Sigmoid colon (tissue), 6 donors: ENCODE measurements at regions not wholly inside any gene's neighbourhood (a gene's known extent, or its start where the extent isn't known, plus 50 kb on each side); places are given as distances from the start of the nearest gene placed in this dataset.

Experiments used
- DNase-seq: peaks from one replicate; pipeline ENCODE4 v3.0.0-alpha.2; 2019
- H3K27ac ChIP-seq, 4 donors: fragments of 200-600 bp; sonication (generic); one replicate each; pipeline ENCODE4 v1.5.1; 2016 to 2019; ENCODE audit warnings: mild to moderate bottlenecking in 1 of 4
- H3K27me3 ChIP-seq, 3 donors: fragments of 200-600 bp; sonication (generic); one replicate each; pipeline ENCODE4 v1.5.1; 2019; ENCODE audit warnings: mild to moderate bottlenecking in 1 of 3
- H3K36me3 ChIP-seq, 4 donors: fragments of 200-600 bp; sonication (generic); one replicate each; pipeline ENCODE4 v1.5.1; 2016 to 2019
- H3K4me1 ChIP-seq, 4 donors: fragments of 200-600 bp; sonication (generic); one replicate each; pipeline ENCODE4 v1.5.1; 2017 to 2019
- H3K4me3 ChIP-seq, 4 donors: fragments of 200-600 bp; sonication (generic); one replicate each; pipeline ENCODE4 v1.5.1; 2017 to 2019; ENCODE audit warnings: mild to moderate bottlenecking in 2 of 4, moderate library complexity in 1 of 4
- H3K9me3 ChIP-seq, 4 donors: fragments of 200-600 bp in 3 of 4; sonication (generic) in 3 of 4; one replicate each; pipeline versions ENCODE4 v1.5.1 to v1.6.1; 2013 to 2019
- CTCF ChIP-seq, 4 experiments: fragments of 450-650 bp in 3 of 4; fragments of 200-600 bp in 1 of 4; IDR thresholded peaks; one replicate each; pipeline ENCODE4 v1.5.1; 2016 to 2019; ENCODE audit warnings: antibody characterized with exemption in 4 of 4, mild to moderate bottlenecking in 3 of 4, moderate library complexity in 2 of 4
- EP300 ChIP-seq, 4 donors: sonication (generic); formaldehyde crosslinking; IDR thresholded peaks; one replicate each; pipeline ENCODE4 v1.6.1; 2017; ENCODE audit warnings: antibody characterized with exemption in 4 of 4
- POLR2A ChIP-seq, 2 donors: fragments of 450-650 bp; IDR thresholded peaks; one replicate each; pipeline ENCODE4 v1.6.1; 2016; ENCODE audit warnings: antibody characterized with exemption in 2 of 2, mild to moderate bottlenecking in 2 of 2, moderate library complexity in 2 of 2
- POLR2AphosphoS5 ChIP-seq, 4 donors: sonication (generic); formaldehyde crosslinking; IDR thresholded peaks; one replicate each; pipeline ENCODE4 v1.6.1; 2017; ENCODE audit warnings: antibody characterized with exemption in 4 of 4
- WGBS, 2 donors: extraction: QIAGEN DNeasy Blood & Tissue Kit; methylation state at CpG; one replicate each; pipeline ENCODE4 v1.1.7; 2013; 5-methylcytosine and 5-hydroxymethylcytosine counted together
- intact Hi-C: fragments of 100-400 bp; cut with DNase I; formaldehyde crosslinking; loops from one replicate; pipeline ENCODE4 v1.15.1; 2023
- donor health status: healthy with polysubstance abuse.
- donor health status: healthy.

GRCh38 chr21:31500071-31500470, 156.0 kb upstream of the TIAM1 start:
- Histone ChIP-seq H3K27ac (no peak overlapping the region), H3K27me3 (no peaks in the 10 kb centered on the region), H3K4me1 (no peaks in the 10 kb centered on the region), H3K36me3 (no peaks in the 10 kb centered on the region), H3K4me3 (no peak overlapping the region), H3K9me3 (no peaks in the 10 kb centered on the region)
- 81 to 84% methylated on average over 5 of the region's 5 CpGs for WGBS, 2 donors
- intact Hi-C loops = no loop called here
- DNase-seq = no peak
- TF ChIP-seq EP300 (IDR thresholded peaks at IDR 0.05) (no peak), CTCF (IDR thresholded peaks at IDR 0.05) (no peak), POLR2AphosphoS5 (IDR thresholded peaks at IDR 0.05) (no peak), POLR2A (IDR thresholded peaks at IDR 0.05) (no peak)

- intact Hi-C loops = no loop called here
- WGBS, 2 donors = 40 to 47% methylated on average over 1 of the region's 1 CpG
- Histone ChIP-seq H3K27me3 (no peaks in the 10 kb centered on the region), H3K4me1 (no peaks in the 10 kb centered on the region), H3K36me3 (no peaks in the 10 kb centered on the region), H3K9me3 (no peaks in the 10 kb centered on the region), H3K27ac (no peak overlapping the region), H3K4me3 (no peak overlapping the region)
- TF ChIP-seq EP300 (IDR thresholded peaks at IDR 0.05) (no peak), POLR2AphosphoS5 (IDR thresholded peaks at IDR 0.05) (no peak), CTCF (IDR thresholded peaks at IDR 0.05) (no peak), POLR2A (IDR thresholded peaks at IDR 0.05) (no peak)
- DNase-seq = no peak
These were observed 154.9 kb upstream of the TIAM1 start for GRCh38 chr21:31498985-31499384.

GRCh38 chr21:31497914-31498313, 153.9 kb upstream of the TIAM1 start:
- no peaks in the 10 kb centered on the region for H3K4me1 ChIP-seq
- WGBS, 2 donors = 71 to 75% methylated on average over 3 of the region's 3 CpGs
- H3K27ac ChIP-seq = no peak overlapping the region
- no peak for DNase-seq
- no peaks in the 10 kb centered on the region for H3K9me3 ChIP-seq
- no peak for TF ChIP-seq CTCF (IDR thresholded peaks at IDR 0.05)
- no peak for TF ChIP-seq POLR2A (IDR thresholded peaks at IDR 0.05)
- no peak for TF ChIP-seq POLR2AphosphoS5 (IDR thresholded peaks at IDR 0.05)
- TF ChIP-seq EP300 (IDR thresholded peaks at IDR 0.05) = no peak
- intact Hi-C loops = no loop called here
- no peaks in the 10 kb centered on the region for H3K36me3 ChIP-seq
- H3K27me3 ChIP-seq = peaks cover 0 to 4% (median 0%) of the 10 kb centered on the region in 3 donors
- no peak overlapping the region for H3K4me3 ChIP-seq

- Histone ChIP-seq H3K27ac (no peak overlapping the region), H3K27me3 (peaks cover 0 to 4% (median 0%) of the 10 kb centered on the region in 3 donors), H3K9me3 (no peaks in the 10 kb centered on the region), H3K36me3 (no peaks in the 10 kb centered on the region), H3K4me1 (no peaks in the 10 kb centered on the region), H3K4me3 (no peak overlapping the region)
- no peak for DNase-seq
- intact Hi-C loops = no loop called here
- TF ChIP-seq POLR2A (IDR thresholded peaks at IDR 0.05) (no peak), POLR2AphosphoS5 (IDR thresholded peaks at IDR 0.05) (no peak), EP300 (IDR thresholded peaks at IDR 0.05) (no peak), CTCF (IDR thresholded peaks at IDR 0.05) (no peak)
- WGBS, 2 donors = 90% methylated on average over 7 of the region's 7 CpGs
These were observed 149.4 kb upstream of the TIAM1 start for GRCh38 chr21:31493350-31493880.

- H3K27me3 ChIP-seq = peaks cover 0 to 4% (median 0%) of the 10 kb centered on the region in 3 donors
- intact Hi-C loops = no loop called here
- whole genome bisulfite sequencing, 2 donors = 74 to 77% methylated on average over 3 of the region's 3 CpGs
These were observed 147.6 kb upstream of the TIAM1 start for GRCh38 chr21:31491617-31492016.

More at GRCh38 chr21:31491617-31492016, 147.6 kb upstream of the TIAM1 start:
- no peak for DNase-seq
- H3K27ac ChIP-seq = no peak overlapping the region
- no peaks in the 10 kb centered on the region for H3K9me3 ChIP-seq
- no peaks in the 10 kb centered on the region for H3K4me1 ChIP-seq
- no peak overlapping the region for H3K4me3 ChIP-seq
- H3K36me3 ChIP-seq = no peaks in the 10 kb centered on the region
- no peak for TF ChIP-seq POLR2A (IDR thresholded peaks at IDR 0.05)
- TF ChIP-seq CTCF (IDR thresholded peaks at IDR 0.05) = no peak
- TF ChIP-seq POLR2AphosphoS5 (IDR thresholded peaks at IDR 0.05) = no peak
- no peak for TF ChIP-seq EP300 (IDR thresholded peaks at IDR 0.05)
